HepG2 (cell line): ENCODE measurements at regions not wholly inside any gene's neighbourhood (a gene's known extent, or its start where the extent isn't known, plus 50 kb on each side); places are given as distances from the start of the nearest gene placed in this dataset.

Source experiments
- CEBPG ChIP-seq: IDR thresholded peaks from 2 replicates; pipeline ENCODE4 v1.6.1; 2016
- CENPX ChIP-seq: sonication (generic); formaldehyde crosslinking; IDR thresholded peaks from 2 replicates; pipeline ENCODE4 v1.9.0; 2021; ENCODE audit warnings: mild to moderate bottlenecking, missing genetic modification reagents, moderate library complexity
- CREB1 ChIP-seq, 2 experiments: fragments of 450-650 bp in 1 of 2; IDR thresholded peaks; 2 replicates each; pipeline ENCODE4 v1.6.1; 2016 to 2017; ENCODE audit warnings: control low read depth in 1 of 2, mild to moderate bottlenecking in 1 of 2, missing compliant biosample characterization in 1 of 2, missing genetic modification characterization in 1 of 2
- ELF4 ChIP-seq: sonication (generic); formaldehyde crosslinking; IDR thresholded peaks from 2 replicates; pipeline ENCODE4 v1.5.0; 2020; ENCODE audit warnings: missing genetic modification reagents, mild to moderate bottlenecking, moderate library complexity, borderline replicate concordance
- HNRNPK ChIP-seq: fragments of 200-400 bp; formaldehyde crosslinking; IDR thresholded peaks from 2 replicates; pipeline ENCODE4 v1.6.1; 2018; ENCODE audit warnings: low read length, low read depth, moderate library complexity, mild to moderate bottlenecking; ENCODE audit not compliant: poor library complexity, severe bottlenecking
- JUND ChIP-seq: sonication (generic); formaldehyde crosslinking; IDR thresholded peaks from 2 replicates; pipeline ENCODE4 v1.8.0; 2022; ENCODE audit warnings: mild to moderate bottlenecking, missing genetic modification reagents
- POLR2A ChIP-seq, 2 experiments: IDR thresholded peaks; 2 replicates each; pipeline ENCODE4 v1.6.1; 2011; ENCODE audit warnings: low read depth in 2 of 2, low read length in 2 of 2, mild to moderate bottlenecking in 1 of 2, moderate library complexity in 1 of 2; ENCODE audit not compliant: insufficient read depth in 1 of 2
- SIN3A ChIP-seq: IDR thresholded peaks from 2 replicates; pipeline ENCODE4 v1.6.1; 2011; ENCODE audit warnings: low read depth, mild to moderate bottlenecking, control low read depth, low read length, borderline replicate concordance
- SMC3 ChIP-seq: IDR thresholded peaks from 2 replicates; pipeline ENCODE4 v1.6.1; 2011; ENCODE audit warnings: low read length, improper control_type of control experiment
- TRIM22 ChIP-seq: fragments of 450-650 bp; IDR thresholded peaks from 2 replicates; pipeline ENCODE4 v1.6.1; 2017
- ZGPAT ChIP-seq: IDR thresholded peaks from 2 replicates; pipeline ENCODE4 v1.6.1; 2016; ENCODE audit warnings: mild to moderate bottlenecking
- ZHX1 ChIP-seq: sonication (generic); formaldehyde crosslinking; IDR thresholded peaks from 2 replicates; pipeline ENCODE4 v1.8.1; 2022; ENCODE audit warnings: low read depth, mild to moderate bottlenecking, missing genetic modification reagents

- TF ChIP-seq ELF4 (CRISPR knock-in tag) (no peak), CREB1 (IDR thresholded peaks at IDR 0.05) (no peak), CREB1 (CRISPR knock-in tag; IDR thresholded peaks at IDR 0.05) (no peak), ZHX1 (no peak), CEBPG (CRISPR knock-in tag) (no peak), POLR2A (IDR thresholded peaks at IDR 0.05; ENCODE audit: insufficient read depth in 1 of 2, low read depth in 2 of 2, low read length in 2 of 2) (no peak), JUND (no peak), SIN3A (no peak), ZGPAT (CRISPR knock-in tag) (no peak), HNRNPK (no peak), SMC3 (no peak), CENPX (no peak), TRIM22 (no peak)
Measured at GRCh38 chr2:18404708-18405107, 155.7 kb downstream of the RDH14 start.
